A172 (cell line): ENCODE measurements at regions not wholly inside any gene's neighbourhood (a gene's known extent, or its start where the extent isn't known, plus 50 kb on each side); places are given as distances from the start of the nearest gene placed in this dataset.
"Not testable (repeated sequence)": the region's sequence is repeated elsewhere in the genome, so short reads cannot be mapped to it uniquely, and the experiment has no call there.

ENCODE experiments used
- DNase-seq: peaks from one replicate; pipeline ENCODE4 v3.0.0-alpha.2; 2015; ENCODE audit warnings: low spot score

DNA sequence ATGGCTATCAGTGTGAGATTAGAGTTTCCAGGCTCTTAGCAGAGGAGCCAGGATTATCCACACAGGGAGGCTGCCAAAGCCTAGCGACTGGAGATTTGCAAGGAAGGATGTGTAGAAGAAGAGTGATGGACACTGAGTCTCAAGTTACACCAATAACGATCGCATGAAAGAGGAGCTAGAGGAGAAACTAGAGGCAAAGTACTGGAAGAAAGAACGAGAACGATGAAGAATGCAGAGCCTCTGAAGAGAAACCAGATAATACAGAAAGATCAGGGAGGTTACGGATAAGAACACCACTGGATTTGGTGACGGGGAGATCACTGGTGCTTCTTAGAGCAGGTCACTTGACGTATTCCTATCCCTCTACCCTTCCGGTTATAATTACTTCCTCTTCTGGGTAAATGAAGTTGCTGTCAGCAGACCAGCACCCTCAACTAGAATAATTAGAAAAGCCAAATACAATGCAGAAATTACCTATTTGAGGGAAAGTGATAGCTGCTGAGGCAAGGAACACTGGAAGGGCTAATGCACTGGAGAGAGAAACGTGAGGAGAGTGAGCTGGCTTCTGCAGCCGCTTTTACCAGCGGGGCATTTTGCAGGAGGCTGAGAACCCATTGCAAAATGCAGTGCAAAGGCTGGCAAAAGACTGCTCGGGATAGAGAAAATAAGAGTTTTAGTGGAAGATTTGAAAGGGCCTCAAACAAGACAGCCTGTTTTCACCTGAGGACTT, 93.1 kb upstream of the HIF1A start:
- DNase-seq: no peak

DNA sequence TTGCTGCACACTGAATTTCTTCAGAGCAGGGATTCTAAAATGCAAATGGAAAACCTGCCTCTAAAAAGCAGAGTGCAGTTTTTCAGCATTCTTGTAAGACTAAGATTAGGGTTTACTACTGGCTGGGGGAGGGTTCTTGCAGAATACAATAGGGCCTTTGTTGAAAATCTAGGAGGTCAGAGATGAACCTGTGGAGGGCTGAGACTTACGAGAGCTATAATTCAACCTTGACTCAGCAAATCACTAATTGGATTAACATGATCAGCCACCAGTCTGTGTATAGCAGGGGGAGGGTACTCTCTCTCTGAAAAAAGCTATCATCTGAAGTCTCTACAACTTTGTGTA, 92.6 kb upstream of the HIF1A start:
- no peak for DNase-seq

DNA sequence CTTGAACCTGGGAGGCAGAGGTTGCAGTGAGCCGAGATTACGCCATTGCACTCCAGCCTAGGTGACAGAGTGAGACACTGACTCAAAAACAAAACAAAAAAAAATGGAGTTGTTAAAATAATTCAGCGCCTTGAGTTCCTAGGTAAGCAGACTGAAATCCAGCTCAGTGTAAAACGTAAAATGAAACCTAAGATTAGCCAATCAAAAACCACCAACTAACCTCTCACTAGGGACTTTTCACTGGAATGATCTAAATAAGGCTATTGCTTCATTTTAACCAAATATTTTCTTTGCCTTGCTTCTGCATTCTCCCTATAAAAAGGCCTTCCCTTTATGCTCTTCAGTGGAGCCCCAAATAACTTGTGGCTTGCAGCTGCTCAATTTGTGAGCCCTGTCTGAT, 91.6 kb upstream of the HIF1A start:
- no peak for DNase-seq

DNA sequence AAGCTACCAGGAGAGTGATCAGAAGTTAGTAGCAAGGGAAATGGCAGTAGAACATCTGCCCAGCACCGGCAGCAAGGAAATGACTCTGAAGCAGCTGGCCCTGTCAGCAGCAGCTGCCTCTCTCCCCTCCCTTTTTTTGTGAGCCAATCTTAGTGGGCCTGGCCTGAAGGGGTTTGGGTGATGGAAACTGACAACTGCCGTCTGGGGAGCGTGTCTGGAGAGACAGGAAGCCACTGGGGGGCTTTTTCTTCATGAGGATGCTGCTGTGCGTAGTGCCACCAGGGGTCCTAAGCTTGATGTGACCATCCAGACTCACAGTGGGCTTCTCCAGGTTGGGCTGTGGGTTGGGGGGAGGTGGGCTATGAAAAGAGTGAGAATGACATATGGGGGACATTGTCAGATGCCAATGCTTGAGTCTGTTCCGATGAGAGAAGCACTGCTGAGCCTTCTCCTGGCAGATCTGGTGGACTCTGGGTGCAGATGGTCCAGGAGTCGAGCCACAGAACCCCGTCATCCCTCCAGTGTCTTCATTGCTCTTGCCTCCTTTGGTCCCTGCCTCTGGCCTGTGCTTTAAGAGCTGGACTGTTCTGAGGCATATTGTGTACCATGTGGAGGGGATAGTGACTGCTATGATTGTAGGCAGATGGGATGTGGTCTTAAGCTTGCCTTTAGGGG, 87.6 kb upstream of the HIF1A start:
- no peak for DNase-seq

DNA sequence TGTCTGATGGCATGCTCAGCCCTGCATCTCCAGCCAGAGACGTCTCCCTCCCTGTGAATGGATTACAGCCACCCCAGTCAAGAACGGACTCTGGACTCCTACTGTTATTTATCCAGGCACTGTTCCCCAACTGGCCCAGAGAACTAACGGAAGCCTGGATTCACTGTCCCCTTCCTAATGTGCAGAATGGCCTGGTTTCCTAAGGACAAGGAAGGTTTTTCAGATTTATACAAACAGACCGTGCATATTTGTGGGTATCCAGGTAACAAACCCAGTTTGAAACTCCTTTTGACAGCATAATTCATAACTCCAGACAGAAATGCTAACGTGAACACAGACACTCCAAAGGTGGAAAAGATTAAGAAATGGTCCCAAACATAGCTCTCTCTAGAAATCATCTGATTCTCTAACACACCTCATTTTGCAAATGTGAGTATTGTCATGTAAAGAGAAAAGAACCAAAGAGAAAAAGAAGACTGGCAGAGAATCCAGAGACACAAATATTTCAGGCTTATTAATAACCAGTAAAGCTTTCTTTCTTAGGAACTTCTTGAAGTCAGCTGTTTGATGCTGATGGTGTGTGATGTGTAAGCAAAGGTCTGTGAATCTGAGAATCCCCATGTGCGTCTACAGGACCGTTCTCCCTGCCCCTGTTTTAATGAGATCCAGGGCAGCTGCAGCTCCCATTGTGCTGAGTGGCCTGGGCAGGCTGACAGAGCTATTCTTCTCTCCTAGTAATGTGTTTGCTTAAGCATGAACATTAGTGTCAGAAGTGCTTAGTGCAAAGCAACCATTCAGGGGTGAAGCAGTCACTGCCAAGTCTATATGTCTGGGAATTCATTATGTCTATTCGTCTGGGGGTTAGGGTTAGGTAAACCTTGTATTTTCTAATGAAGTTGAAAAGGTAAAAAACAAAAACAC, 86.8 kb upstream of the HIF1A start:
- DNase-seq: no peak

DNA sequence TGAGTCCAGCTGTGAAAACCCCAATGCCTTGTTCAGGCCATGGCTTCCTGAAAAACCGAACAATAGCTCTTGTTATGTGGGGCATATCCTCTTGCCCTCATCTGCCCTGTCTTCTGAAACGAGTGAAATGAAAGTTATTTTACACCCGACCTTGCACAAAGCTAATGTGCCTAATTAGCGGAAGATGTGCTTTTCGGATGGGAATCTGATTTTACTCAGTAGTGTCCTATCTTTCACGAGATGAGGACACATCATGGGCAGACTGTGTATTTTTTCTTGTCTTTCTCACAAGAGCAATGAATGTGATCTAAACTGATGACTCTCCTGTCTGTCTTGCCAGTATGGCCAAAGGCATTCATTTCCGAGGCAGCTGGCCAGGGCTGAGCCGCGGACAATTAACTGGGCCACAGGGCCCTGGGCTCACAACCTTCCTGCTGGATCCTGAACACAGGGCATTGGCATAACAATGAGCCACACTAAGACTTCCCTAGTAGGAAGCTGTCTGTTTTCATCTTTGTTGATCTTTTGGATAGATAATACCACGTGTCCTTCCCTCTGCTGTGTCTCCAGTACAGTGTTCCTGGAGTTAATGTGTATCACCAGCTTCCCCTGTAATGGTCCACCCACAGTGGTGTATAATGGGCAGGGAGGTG, 86.0 kb upstream of the HIF1A start:
- DNase-seq: no peak

DNA sequence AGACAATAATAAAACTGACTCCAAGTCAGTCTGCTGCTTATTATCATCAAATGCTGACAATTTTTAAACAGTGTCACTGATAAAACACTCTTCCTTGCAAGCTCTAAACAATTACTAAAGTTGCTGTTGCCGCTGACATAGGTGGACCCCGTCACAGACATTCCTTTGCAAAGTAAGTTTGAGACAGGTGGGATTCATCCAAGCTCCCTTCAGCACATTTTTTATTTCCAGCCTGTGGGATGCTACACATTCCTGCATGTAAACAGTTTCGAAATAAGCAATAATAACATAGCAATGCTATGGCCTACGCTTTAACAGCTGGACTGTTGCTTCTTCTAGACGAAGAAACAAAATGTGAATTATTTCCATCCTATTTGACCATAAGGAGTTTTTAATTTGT, 85.4 kb upstream of the HIF1A start:
- DNase-seq: no peak

DNA sequence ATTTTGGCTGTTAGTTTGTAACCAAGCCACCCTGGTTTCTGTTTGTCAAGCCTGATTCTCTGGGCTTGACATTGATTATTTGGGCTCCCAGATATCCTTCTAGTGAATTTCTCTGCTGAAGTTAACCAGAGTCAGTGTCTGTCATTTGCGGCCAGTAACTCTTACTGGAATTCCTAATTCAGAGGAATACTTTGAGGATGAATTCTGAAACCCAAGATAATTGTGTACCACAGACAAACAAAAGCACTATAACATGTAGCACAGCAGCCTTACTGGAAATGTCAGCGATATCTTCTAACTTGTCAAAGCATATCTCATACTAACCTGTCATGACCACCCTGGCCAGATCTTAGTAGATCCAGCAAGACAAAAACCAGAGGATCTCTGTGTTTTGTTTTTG, 84.4 kb upstream of the HIF1A start:
- no peak for DNase-seq

DNA sequence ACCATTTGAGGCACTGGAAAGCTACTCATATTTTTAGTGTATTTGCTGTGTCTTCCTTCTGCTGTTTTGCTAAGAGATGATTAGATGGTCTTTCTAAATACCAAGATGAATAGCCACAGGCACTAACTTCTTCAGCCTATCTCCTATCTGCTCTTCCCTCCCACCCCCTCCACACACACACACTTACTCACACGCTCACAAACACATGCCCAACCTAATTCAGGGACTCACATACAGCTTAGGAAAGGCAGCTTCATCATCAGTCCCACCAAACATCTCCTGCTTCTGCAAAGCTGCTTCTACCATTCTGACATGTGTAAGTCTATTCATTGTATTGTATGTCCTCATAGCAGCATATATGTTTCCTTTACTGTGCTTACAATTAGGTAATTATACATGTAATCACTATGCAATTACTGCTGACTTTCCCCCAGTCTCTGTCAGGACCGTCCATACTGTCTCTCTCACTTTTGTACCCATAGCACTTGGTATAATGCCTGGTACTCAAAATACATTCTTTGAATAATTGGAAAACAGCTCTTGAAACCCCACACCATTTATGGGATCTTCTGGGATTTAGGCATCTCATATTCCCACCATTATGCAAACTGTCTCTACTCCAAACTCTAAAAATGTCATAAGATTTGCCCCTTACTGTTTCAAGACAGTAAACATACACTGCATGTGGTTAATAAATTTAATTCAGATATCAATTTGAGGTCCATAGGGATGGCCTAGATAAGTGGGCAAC, 83.3 kb upstream of the HIF1A start:
- no peak for DNase-seq

DNA sequence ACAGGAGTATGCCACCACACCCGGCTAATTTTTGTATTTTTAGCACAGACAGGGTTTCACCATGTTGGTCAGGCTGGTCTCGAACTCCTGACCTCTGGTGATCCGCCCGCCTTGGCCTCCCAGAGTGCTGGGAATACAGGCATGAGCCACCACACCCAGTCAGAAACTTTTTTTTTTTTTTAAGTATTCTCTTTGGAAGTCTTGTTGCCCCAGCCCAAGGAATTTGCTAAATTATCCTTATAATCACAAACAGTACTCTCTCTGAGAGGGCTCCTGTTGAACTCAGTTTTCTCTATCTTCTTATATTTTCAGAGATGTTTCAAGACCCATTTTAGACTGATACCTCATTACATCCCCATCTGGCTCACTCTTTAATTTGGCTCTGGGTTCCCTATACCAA, 82.3 kb upstream of the HIF1A start:
- DNase-seq: not testable (repeated sequence)

DNA sequence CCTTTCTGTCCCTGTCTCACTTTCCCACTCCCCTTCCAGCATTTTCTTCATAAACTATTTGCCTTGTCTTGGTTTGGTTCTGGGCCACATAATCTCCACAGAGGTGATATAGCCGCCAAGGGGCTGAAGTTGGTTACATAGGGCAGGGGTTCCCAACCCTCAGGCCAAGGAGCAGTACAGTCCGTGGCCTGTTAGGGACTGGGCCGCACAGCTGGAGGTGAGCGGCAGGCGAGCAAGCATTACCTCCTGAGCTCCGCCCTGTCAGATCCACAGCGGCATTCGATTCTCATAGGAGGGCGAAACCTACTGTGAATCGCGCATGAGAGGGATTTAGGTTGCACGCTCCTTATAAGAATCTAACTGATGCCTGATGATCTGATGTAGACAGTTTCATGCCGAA, 80.6 kb upstream of the HIF1A start:
- DNase-seq: no peak

DNA sequence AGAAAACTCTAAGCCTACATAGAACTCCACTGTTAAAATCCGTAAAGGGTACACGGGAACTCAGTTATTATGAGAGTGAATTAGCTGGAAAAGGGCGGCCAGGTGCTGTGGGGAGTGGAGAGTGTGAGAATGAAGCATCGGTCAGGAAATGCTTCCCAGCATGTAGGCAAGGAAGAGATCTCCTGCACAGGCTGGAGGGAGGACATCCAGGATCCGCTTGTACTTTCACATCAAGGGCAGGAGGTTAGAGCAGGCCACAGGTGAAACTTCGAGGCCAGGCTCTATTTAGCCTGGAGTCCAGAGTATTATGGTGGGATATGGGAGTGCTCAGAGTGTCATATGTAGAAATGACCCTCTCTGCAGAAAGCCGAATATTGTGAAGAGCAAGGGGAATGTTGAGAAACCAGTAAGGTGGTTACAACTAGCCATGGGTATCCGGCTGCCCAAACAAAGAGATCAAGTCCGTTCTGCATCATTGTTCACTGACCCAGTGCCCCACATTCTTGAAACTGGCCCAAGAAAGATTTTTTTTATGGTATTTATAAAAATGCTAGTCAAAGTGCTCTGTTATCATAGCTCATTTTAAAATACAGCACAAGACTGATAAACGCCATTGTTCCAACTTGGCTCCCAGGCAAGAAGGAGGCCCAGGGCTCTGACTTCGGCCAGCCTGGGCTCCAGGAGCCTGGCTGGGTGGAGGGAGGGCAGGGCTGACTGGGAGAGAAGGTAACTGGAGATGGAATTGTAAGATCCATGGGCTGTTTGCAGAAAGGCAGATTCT, 79.4 kb upstream of the HIF1A start:
- DNase-seq: no peak

DNA sequence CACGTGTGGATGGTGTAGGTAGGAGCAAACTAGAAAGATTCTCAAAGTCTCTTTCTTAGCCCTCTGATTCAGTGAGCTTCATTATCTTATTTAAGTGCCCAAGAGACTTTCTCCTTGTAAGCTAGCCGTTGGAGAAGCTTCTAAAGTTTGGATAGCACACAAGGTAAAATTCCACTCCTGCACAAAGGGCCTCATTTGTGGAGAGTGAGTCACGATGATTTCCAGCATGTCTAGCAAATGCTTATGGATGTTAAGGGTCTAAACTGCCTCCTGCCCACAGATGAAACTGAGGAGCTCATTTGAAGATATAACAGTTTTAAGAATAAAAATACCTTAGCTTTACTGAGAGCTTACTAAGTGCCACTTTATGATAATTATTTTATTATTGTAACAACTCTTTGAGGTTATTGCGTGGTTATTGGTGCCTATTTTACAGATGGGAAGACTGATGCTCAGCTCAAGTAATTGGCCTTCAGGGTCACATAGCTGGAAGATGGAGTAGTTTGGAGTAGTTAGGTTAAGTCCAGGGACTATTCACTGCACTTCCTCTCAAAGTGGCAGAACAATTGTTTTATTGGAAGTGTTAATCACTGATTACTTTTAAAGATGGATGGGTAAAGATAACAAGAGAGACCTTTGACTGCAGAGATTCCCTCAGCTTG, 78.7 kb upstream of the HIF1A start:
- no peak for DNase-seq

DNA sequence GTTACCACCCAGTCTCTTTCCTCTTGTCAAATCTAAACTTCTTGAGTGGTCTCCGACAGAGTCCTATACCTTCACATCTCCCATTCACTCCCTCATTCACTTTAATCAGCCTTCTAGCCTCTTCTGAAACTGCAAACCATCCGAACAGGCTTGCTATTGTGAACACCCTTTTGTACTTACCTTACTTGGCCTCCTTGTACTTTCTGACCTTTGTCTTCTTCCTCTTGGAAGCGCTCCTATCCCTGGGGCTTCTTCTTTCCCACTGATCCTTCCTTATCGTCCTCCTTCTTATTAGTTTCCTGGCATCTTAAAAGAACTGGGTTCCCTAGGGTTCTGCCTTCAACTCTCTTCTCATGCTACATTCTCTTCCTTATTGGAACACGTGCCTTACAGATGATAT, 76.9 kb upstream of the HIF1A start:
- DNase-seq: no peak

DNA sequence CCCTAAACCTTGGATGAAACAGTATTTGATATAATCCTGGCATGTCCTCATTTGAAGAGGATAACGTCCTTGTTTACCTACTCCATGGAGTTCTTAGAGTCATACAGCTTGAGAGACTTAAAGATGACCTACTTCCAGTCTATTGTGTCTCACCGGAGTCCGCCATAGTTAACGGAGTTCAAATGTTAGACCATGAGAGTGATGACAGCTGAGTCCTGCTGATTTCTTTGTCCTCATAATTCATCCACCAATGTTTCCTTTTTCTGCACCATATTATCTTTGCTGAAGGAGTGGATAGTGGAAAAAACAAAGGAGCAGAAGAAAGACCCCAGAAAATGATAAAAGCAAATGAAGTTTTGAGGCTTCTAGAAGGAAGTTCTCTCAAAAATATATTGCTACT, 75.8 kb upstream of the HIF1A start:
- DNase-seq: no peak

DNA sequence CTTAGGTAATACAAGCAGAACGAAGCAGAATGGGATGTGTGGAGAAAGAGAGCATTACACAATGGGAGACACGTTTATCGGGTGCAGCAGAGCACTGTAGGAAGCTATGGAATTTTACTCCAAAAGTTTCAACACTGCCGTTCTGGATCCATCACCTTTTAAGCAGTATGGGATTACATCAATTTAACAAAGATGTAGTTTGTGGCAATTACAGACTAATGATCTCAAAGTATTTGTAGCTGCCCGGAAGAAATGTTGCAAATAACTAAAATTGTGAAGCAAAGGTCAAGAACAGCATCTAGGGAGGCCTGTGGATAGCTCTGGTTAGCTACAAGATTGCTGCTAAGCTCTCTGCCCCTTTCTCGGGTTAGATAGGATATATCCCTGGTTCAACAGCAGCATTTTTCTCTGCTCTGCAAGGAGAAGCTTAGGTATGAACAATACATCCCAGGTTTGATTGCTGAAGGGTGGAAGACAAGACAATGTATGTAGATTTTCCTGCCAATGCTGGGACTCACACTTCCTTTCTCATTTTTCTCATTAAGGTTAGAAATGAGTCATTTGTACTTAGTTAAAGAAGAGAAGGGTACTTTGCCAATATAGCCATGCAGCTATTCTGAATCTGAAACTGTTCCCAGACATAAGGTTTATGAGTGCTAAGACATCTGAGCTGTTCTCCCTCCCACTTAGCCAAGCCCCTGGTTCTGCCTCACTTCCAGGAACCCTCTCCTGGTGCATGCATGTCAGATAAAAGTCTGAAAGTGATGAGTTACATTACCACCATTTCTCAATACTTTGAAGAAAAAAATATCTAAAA, 75.0 kb upstream of the HIF1A start:
- peak; percentile 20 for DNase-seq

DNA sequence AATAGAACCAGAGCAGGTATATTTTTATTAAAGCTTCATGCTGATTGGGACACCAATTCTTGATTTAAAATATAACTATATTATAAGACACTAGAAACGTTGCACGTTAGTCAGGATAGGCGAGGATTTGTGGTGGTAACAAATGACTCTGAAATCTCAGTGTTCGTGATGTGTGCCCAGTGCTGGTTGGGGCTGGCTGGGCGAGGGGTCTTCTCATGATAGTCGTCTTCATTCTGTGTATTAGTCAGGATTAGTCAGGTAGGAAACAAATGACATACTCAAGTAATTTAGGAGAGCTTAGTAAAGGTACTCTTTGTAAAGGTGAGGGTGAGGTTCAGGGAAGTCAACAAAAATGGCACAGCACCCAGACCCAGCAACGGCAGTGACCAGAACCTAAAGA, 73.9 kb upstream of the HIF1A start:
- no peak for DNase-seq

DNA sequence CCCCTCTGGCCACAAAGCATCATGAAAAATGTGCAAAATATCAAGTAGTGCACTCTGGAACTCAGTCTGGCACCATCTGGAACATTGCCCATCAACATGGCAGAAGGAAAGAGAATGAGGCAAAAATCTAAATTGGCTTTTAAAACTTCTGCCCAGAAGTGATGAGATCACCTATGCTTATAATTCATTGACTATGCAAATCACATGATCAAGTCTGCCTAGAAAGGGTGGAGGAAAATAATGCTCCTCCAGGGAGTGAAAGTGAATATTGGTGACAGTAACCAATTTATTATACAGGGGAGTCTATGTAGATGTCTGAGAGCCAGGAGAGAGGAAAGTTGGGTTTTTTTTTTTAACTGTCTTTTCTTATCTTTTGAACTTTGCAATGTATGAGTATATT, 73.3 kb upstream of the HIF1A start:
- no peak for DNase-seq

DNA sequence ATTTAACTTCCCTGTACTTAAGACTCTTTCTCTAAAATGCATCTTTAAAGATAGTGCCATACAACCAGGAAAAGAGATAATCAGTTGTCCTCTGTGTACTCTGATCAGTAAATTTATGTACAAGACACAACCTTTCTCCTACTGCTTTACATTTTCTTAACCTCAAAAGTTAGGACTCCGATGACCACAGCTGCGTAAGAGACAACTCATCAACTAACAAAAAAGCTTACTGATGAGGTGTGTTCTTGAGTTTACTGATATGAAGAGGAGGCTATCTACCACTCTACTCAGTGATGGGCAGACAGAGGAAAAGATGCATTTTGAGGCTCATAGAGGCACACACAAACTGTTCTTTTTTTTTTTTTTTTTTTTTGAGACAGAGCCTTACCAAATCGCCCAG, 71.4 kb upstream of the HIF1A start:
- no peak for DNase-seq
